CD14-positive monocyte (primary cell): ENCODE measurements at regions not wholly inside any gene's neighbourhood (a gene's known extent, or its start where the extent isn't known, plus 50 kb on each side); places are given as distances from the start of the nearest gene placed in this dataset.

Experiments used
- DNase-seq, 3 donors: peaks; one replicate each; pipeline ENCODE4 v3.0.0-alpha.2; 2011 to 2022
- H2AFZ ChIP-seq: 2 replicates; pipeline ENCODE4 v1.6.0; 2012; ENCODE audit warnings: mild to moderate bottlenecking, low read depth, low read length, inconsistent platforms; ENCODE audit not compliant: insufficient read depth, poor library complexity, severe bottlenecking
- H3K27ac ChIP-seq, 2 donors: 1 replicate in 1 of 2; 2 replicates in 1 of 2; pipeline ENCODE4 v1.5.1; 2012 to 2013; ENCODE audit warnings: low read length in 2 of 2, control low read depth in 1 of 2, inconsistent platforms in 1 of 2, low read depth in 1 of 2, mild to moderate bottlenecking in 1 of 2
- H3K27me3 ChIP-seq, 2 donors: one replicate each; pipeline versions ENCODE4 v1.6.0 to v1.6.1; 2011 to 2013; ENCODE audit warnings: low read length in 2 of 2; ENCODE audit not compliant: control insufficient read depth in 2 of 2, insufficient read depth in 2 of 2
- H3K36me3 ChIP-seq, 2 donors: replicated peaks in 1 of 2; 1 replicate in 1 of 2; 2 replicates in 1 of 2; pipeline versions ENCODE4 v1.5.1 to v1.6.1; 2012 to 2013; ENCODE audit warnings: low read length in 2 of 2, control low read depth in 1 of 2, inconsistent platforms in 1 of 2, mild to moderate bottlenecking in 1 of 2; ENCODE audit not compliant: insufficient read depth in 2 of 2, control insufficient read depth in 1 of 2
- H3K4me1 ChIP-seq, 2 donors: 1 replicate in 1 of 2; 2 replicates in 1 of 2; pipeline versions ENCODE4 v1.5.1 to v1.6.1; 2012 to 2013; ENCODE audit warnings: low read length in 2 of 2, control low read depth in 1 of 2, inconsistent platforms in 1 of 2, mild to moderate bottlenecking in 1 of 2, moderate library complexity in 1 of 2; ENCODE audit not compliant: insufficient read depth in 2 of 2, control insufficient read depth in 1 of 2
- H3K4me2 ChIP-seq: replicated peaks from 2 replicates; pipeline ENCODE3; 2012; ENCODE audit warnings: low read length, moderate library complexity, mild to moderate bottlenecking; ENCODE audit not compliant: poor library complexity, severe bottlenecking; ENCODE audit errors: extremely low read depth
- H3K4me3 ChIP-seq, 3 experiments: fragments of 200-600 bp in 1 of 3; sonication (generic) in 1 of 3; replicated peaks in 1 of 3; 1 replicate in 2 of 3; 2 replicates in 1 of 3; pipeline ENCODE4 v1.5.1; 2011 to 2013; ENCODE audit warnings: low read length in 3 of 3, mild to moderate bottlenecking in 3 of 3, control low read depth in 2 of 3, low read depth in 2 of 3, inconsistent platforms in 1 of 3, moderate library complexity in 1 of 3
- H3K79me2 ChIP-seq: 2 replicates; pipeline ENCODE4 v1.6.0; 2012; ENCODE audit warnings: mild to moderate bottlenecking, control low read depth, inconsistent platforms, low read length, moderate library complexity; ENCODE audit not compliant: insufficient read depth
- H3K9ac ChIP-seq: 2 replicates; pipeline ENCODE4 v1.6.0; 2017; ENCODE audit warnings: low read length, mild to moderate bottlenecking; ENCODE audit not compliant: insufficient read depth, poor library complexity, severe bottlenecking
- H3K9me3 ChIP-seq, 2 donors: replicated peaks in 1 of 2; 1 replicate in 1 of 2; 2 replicates in 1 of 2; pipeline versions ENCODE4 v1.5.1 to v1.6.1; 2012 to 2013; ENCODE audit warnings: low read length in 2 of 2, control low read depth in 1 of 2; ENCODE audit not compliant: control insufficient read depth in 1 of 2, insufficient read depth in 1 of 2
- H4K20me1 ChIP-seq: 2 replicates; pipeline ENCODE4 v1.6.0; 2012; ENCODE audit warnings: mild to moderate bottlenecking, low read length, control low read depth, moderate library complexity; ENCODE audit not compliant: insufficient read depth
- H3K27ac Mint-ChIP-seq, 7 donors: one replicate each; pipeline ENCODE4 v1.8.0; 2020; ENCODE audit warnings: mild to moderate bottlenecking in 7 of 7, mixed read lengths in 7 of 7, moderate library complexity in 6 of 7, inconsistent platforms in 2 of 7
- H3K27me3 Mint-ChIP-seq, 3 donors: one replicate each; pipeline ENCODE4 v1.8.0; 2021 to 2022; ENCODE audit warnings: low read depth in 3 of 3, mild to moderate bottlenecking in 3 of 3, mixed read lengths in 3 of 3, moderate library complexity in 3 of 3, inconsistent platforms in 1 of 3
- H3K36me3 Mint-ChIP-seq, 2 donors: one replicate each; pipeline ENCODE4 v1.8.0; 2020; ENCODE audit warnings: mixed read lengths in 2 of 2, inconsistent platforms in 1 of 2, mild to moderate bottlenecking in 1 of 2
- H3K4me1 Mint-ChIP-seq: one replicate; pipeline ENCODE4 v1.8.0; 2020; ENCODE audit warnings: mild to moderate bottlenecking, mixed read lengths
- H3K4me3 Mint-ChIP-seq, 2 donors: one replicate each; pipeline ENCODE4 v1.8.0; 2020; ENCODE audit warnings: mild to moderate bottlenecking in 2 of 2, mixed read lengths in 2 of 2, moderate library complexity in 1 of 2
- H3K9me3 Mint-ChIP-seq, 7 donors: one replicate each; pipeline ENCODE4 v1.8.0; 2020 to 2022; ENCODE audit warnings: mixed read lengths in 7 of 7, mild to moderate bottlenecking in 6 of 7, moderate library complexity in 6 of 7, inconsistent platforms in 2 of 7
- CTCF ChIP-seq: fragments of 200-600 bp; IDR thresholded peaks from one replicate; pipeline ENCODE4 v1.8.0; 2022; ENCODE audit warnings: antibody characterized with exemption, mild to moderate bottlenecking
- whole genome bisulfite sequencing: methylation state at CpG from one replicate; pipeline ENCODE4 v1.1.5; 2013; ENCODE audit warnings: missing lambda C conversion rate; ENCODE audit not compliant: insufficient coverage; 5-methylcytosine and 5-hydroxymethylcytosine counted together
- intact Hi-C, 2 donors: fragments of 100-400 bp; cut with micrococcal nuclease; formaldehyde crosslinking; loops; one replicate each; pipeline versions ENCODE4 v1.15.0 to v1.15.1; 2023

- Mint-ChIP-seq H3K36me3 (no peaks in the 10 kb centered on the region), H3K9me3 (peaks cover 0 to 2% (median 0%) of the 10 kb centered on the region in 7 donors), H3K27me3 (peaks cover 0 to 2% (median 0%) of the 10 kb centered on the region in 3 donors), H3K4me3 (no peak overlapping the region), H3K4me1 (no peaks in the 10 kb centered on the region), H3K27ac (no peak overlapping the region)
- H3K9me3 ChIP-seq, result no peaks in the 10 kb centered on the region
- H3K79me2 ChIP-seq, result no peaks in the 10 kb centered on the region
- WGBS, result no CpG with 5 or more reads among the region's 2 CpGs
- H3K36me3 ChIP-seq, result no peaks in the 10 kb centered on the region
- H3K27me3 ChIP-seq, result no peaks in the 10 kb centered on the region
- H3K4me2 ChIP-seq, result no peak overlapping the region
- H3K4me3 ChIP-seq, result no peak overlapping the region
- no peak for DNase-seq
- no peak overlapping the region for H3K9ac ChIP-seq
- no peak overlapping the region for H2AFZ ChIP-seq
- H3K27ac ChIP-seq, result no peak overlapping the region
- H4K20me1 ChIP-seq, result no peaks in the 10 kb centered on the region
- no peaks in the 10 kb centered on the region for H3K4me1 ChIP-seq
- TF ChIP-seq CTCF, result no peak
- intact Hi-C loops, result loop anchor here in 1 of 2 donors (10.0 kb wide), 1 partner anchor 1282 kb away; no protein-coding TSS in a partner anchor
Measured at GRCh38 chr12:91373086-91373485, 190.5 kb upstream of the DCN start.

- Mint-ChIP-seq H3K9me3 (peaks cover 0 to 2% (median 0%) of the 10 kb centered on the region in 7 donors), H3K4me1 (no peaks in the 10 kb centered on the region), H3K27ac (no peak overlapping the region), H3K27me3 (peaks cover 0 to 3% (median 2%) of the 10 kb centered on the region in 3 donors), H3K4me3 (no peak overlapping the region), H3K36me3 (no peaks in the 10 kb centered on the region)
- no peak overlapping the region for H3K9ac ChIP-seq
- H3K79me2 ChIP-seq, result no peaks in the 10 kb centered on the region
- TF ChIP-seq CTCF, result no peak
- intact Hi-C loops, result loop anchor here in 1 of 2 donors (10.0 kb wide), 1 partner anchor 1285 kb away; no protein-coding TSS in a partner anchor
- H3K4me1 ChIP-seq, result no peaks in the 10 kb centered on the region
- no peak overlapping the region for H3K27ac ChIP-seq
- no peak overlapping the region for H3K4me3 ChIP-seq
- H3K4me2 ChIP-seq, result no peak overlapping the region
- no peaks in the 10 kb centered on the region for H4K20me1 ChIP-seq
- H2AFZ ChIP-seq, result no peak overlapping the region
- H3K36me3 ChIP-seq, result no peaks in the 10 kb centered on the region
- H3K9me3 ChIP-seq, result no peaks in the 10 kb centered on the region
- 44% methylated on average over 3 of the region's 4 CpGs for WGBS
- peak in 1 of 3 donors; percentile 8 for DNase-seq
- H3K27me3 ChIP-seq, result no peaks in the 10 kb centered on the region
Measured at GRCh38 chr12:91370086-91370868, 187.7 kb upstream of the DCN start.
